ENCODE measurements at regions not wholly inside any gene's neighbourhood (a gene's known extent, or its start where the extent isn't known, plus 50 kb on each side); places are given as distances from the start of the nearest gene placed in this dataset.

DNA sequence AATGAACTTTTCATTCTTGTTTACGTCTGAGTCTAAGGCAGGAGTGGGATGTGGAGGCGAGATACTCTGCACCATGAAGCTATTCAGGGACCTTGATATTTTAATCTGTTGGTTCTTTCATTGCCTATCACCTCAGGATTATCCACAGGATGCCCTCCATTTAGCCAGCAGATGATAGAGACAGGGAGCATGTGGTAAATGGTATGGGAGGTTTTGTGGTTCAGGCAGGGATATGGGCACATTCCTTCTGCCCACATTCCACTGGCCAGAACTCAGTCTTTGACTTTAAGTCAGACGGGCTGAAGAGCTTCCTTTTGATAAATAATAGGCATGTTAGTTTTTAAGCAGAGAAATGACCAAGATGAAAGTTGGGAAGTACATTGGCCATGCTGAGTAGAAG lies 548.0 kb upstream of the CCDC54 start:
- Histone ChIP-seq H4K20me1 (ENCODE audit: insufficient read depth, low read length) (no peaks in the 10 kb centered on the region), H3K36me3 (ENCODE audit: insufficient read depth, low read length) (no peaks in the 10 kb centered on the region), H2AFZ (ENCODE audit: low read length) (no peak overlapping the region), H3K27me3 (ENCODE audit: insufficient read depth, low read length) (no peaks in the 10 kb centered on the region), H3K4me2 (ENCODE audit: low read length) (no peak overlapping the region), H3K9me2 (ENCODE audit: low read depth, low read length) (no peaks in the 10 kb centered on the region), H3F3A (ENCODE audit: insufficient read depth, low read length) (no peaks in the 10 kb centered on the region), H3K27ac (ENCODE audit: low read depth, low read length, poor library complexity, severe bottlenecking) (no peak overlapping the region), H3K4me3 (ENCODE audit: low read depth, low read length, poor library complexity, severe bottlenecking) (no peak overlapping the region), H3K9ac (ENCODE audit: low read length) (no peak overlapping the region), H3K4me1 (ENCODE audit: insufficient read depth, low read length, severe bottlenecking) (no peaks in the 10 kb centered on the region), H3K9me3 (ENCODE audit: low read length) (no peaks in the 10 kb centered on the region), H3K79me2 (ENCODE audit: insufficient read depth, low read length) (no peaks in the 10 kb centered on the region)
- no peak for TF ChIP-seq EZH2 (IDR thresholded peaks at IDR 0.05; ENCODE audit: borderline replicate concordance, low read length)
- no peak for TF ChIP-seq CTCF (IDR thresholded peaks at IDR 0.05; ENCODE audit: low read length)

DNA sequence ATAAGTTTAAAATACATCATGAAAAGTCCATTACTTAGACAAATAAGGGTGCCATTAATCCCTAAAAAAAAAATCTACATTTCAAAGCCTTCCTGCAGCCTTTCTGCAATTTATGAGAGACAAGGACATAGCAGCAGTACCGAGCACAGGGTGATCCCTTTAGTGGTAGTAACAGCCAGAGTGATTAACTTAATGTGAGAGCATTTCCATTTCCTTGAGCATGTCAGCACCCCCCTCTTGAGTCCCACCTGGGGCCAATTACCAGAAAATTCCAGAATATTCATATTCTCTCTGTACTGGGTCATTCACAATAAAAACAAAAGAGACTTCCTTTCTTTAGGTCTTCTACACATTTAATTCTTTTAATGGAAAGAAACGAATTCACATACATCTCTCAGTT lies 546.9 kb upstream of the CCDC54 start:
- no peak overlapping the region for H3K4me3 ChIP-seq (ENCODE audit: low read depth, low read length, poor library complexity, severe bottlenecking)
- H3F3A ChIP-seq (ENCODE audit: insufficient read depth, low read length): no peaks in the 10 kb centered on the region
- H3K9me3 ChIP-seq (ENCODE audit: low read length): no peaks in the 10 kb centered on the region
- no peaks in the 10 kb centered on the region for H3K36me3 ChIP-seq (ENCODE audit: insufficient read depth, low read length)
- no peaks in the 10 kb centered on the region for H3K9me2 ChIP-seq (ENCODE audit: low read depth, low read length)
- no peak overlapping the region for H3K9ac ChIP-seq (ENCODE audit: low read length)
- no peaks in the 10 kb centered on the region for H3K27me3 ChIP-seq (ENCODE audit: insufficient read depth, low read length)
- no peak overlapping the region for H2AFZ ChIP-seq (ENCODE audit: low read length)
- no peak overlapping the region for H3K4me2 ChIP-seq (ENCODE audit: low read length)
- TF ChIP-seq EZH2 (IDR thresholded peaks at IDR 0.05; ENCODE audit: borderline replicate concordance, low read length) (no peak), CTCF (IDR thresholded peaks at IDR 0.05; ENCODE audit: low read length) (no peak)
- no peaks in the 10 kb centered on the region for H3K79me2 ChIP-seq (ENCODE audit: insufficient read depth, low read length)
- no peak overlapping the region for H3K27ac ChIP-seq (ENCODE audit: low read depth, low read length, poor library complexity, severe bottlenecking)
- no peaks in the 10 kb centered on the region for H4K20me1 ChIP-seq (ENCODE audit: insufficient read depth, low read length)
- no peaks in the 10 kb centered on the region for H3K4me1 ChIP-seq (ENCODE audit: insufficient read depth, low read length, severe bottlenecking)

DNA sequence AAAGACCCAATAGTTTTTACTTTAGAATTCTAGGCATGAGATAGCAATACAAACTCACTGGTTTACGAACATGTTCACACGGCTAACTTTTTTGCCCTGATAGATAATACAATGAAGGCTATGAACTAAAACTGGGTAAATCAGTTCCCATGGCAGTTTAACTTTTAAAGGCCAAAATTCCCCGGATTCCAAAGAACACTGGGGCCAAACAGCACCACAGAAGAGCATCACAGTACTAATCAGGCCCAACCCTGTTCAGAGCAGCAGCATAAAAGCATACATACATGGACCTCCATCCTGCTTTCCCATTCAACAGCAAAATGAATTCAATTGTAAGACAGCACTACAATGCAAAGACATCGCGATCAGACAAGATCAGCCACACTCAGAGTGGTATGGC lies 540.3 kb upstream of the CCDC54 start:
- Histone ChIP-seq H3K4me2 (ENCODE audit: low read length) (no peak overlapping the region), H3K27ac (ENCODE audit: low read depth, low read length, poor library complexity, severe bottlenecking) (no peak overlapping the region), H2AFZ (ENCODE audit: low read length) (no peak overlapping the region), H3K4me3 (ENCODE audit: low read depth, low read length, poor library complexity, severe bottlenecking) (no peak overlapping the region), H4K20me1 (ENCODE audit: insufficient read depth, low read length) (no peaks in the 10 kb centered on the region), H3K79me2 (ENCODE audit: insufficient read depth, low read length) (no peaks in the 10 kb centered on the region), H3K4me1 (ENCODE audit: insufficient read depth, low read length, severe bottlenecking) (no peaks in the 10 kb centered on the region), H3K9me2 (ENCODE audit: low read depth, low read length) (no peaks in the 10 kb centered on the region), H3F3A (ENCODE audit: insufficient read depth, low read length) (no peaks in the 10 kb centered on the region), H3K9me3 (ENCODE audit: low read length) (no peaks in the 10 kb centered on the region), H3K9ac (ENCODE audit: low read length) (no peak overlapping the region), H3K36me3 (ENCODE audit: insufficient read depth, low read length) (no peaks in the 10 kb centered on the region), H3K27me3 (ENCODE audit: insufficient read depth, low read length) (no peaks in the 10 kb centered on the region)
- TF ChIP-seq CTCF (IDR thresholded peaks at IDR 0.05; ENCODE audit: low read length) (no peak), EZH2 (IDR thresholded peaks at IDR 0.05; ENCODE audit: borderline replicate concordance, low read length) (no peak)

All from OCI-LY1 (cell line).